ENCODE measurements at regions not wholly inside any gene's neighbourhood (a gene's known extent, or its start where the extent isn't known, plus 50 kb on each side); places are given as distances from the start of the nearest gene placed in this dataset.

- Histone ChIP-seq H3K27me3 (no peaks in the 10 kb centered on the region), H2AFZ (no peak overlapping the region), H3K4me2 (no peak overlapping the region), H3K4me3 (no peak overlapping the region), H4K20me1 (ENCODE audit: insufficient read depth, poor library complexity, severe bottlenecking) (no peaks in the 10 kb centered on the region), H3K4me1 (ENCODE audit: insufficient read depth) (no peaks in the 10 kb centered on the region), H3K36me3 (replicated peaks; ENCODE audit: insufficient read depth, low read depth) (no peaks in the 10 kb centered on the region), H3K27ac (no peak overlapping the region), H3K79me2 (no peaks in the 10 kb centered on the region), H3K9me2 (replicated peaks; ENCODE audit: insufficient read depth) (no peaks in the 10 kb centered on the region), H3K9me3 (ENCODE audit: low read depth) (no peaks in the 10 kb centered on the region)
- WGBS (ENCODE audit: low lambda C conversion rate, missing lambda C conversion rate): 82% methylated on average over 10 of the region's 10 CpGs
- TF ChIP-seq EZH2 (IDR thresholded peaks at IDR 0.05; ENCODE audit: borderline replicate concordance): no peak
- TF ChIP-seq, protein P1, sequence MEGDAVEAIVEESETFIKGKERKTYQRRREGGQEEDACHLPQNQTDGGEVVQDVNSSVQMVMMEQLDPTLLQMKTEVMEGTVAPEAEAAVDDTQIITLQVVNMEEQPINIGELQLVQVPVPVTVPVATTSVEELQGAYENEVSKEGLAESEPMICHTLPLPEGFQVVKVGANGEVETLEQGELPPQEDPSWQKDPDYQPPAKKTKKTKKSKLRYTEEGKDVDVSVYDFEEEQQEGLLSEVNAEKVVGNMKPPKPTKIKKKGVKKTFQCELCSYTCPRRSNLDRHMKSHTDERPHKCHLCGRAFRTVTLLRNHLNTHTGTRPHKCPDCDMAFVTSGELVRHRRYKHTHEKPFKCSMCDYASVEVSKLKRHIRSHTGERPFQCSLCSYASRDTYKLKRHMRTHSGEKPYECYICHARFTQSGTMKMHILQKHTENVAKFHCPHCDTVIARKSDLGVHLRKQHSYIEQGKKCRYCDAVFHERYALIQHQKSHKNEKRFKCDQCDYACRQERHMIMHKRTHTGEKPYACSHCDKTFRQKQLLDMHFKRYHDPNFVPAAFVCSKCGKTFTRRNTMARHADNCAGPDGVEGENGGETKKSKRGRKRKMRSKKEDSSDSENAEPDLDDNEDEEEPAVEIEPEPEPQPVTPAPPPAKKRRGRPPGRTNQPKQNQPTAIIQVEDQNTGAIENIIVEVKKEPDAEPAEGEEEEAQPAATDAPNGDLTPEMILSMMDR (IDR thresholded peaks at IDR 0.05; ENCODE audit: poor library complexity): no peak
- no peak for TF ChIP-seq EZH2phosphoT487 (IDR thresholded peaks at IDR 0.05; ENCODE audit: low read depth, severe bottlenecking, unreplicated experiment)
- peak; percentile 25 for DNase-seq (ENCODE audit: low spot score)
Observed at GRCh38 chr20:40286975-40287531, 402.0 kb downstream of the MAFB start.

DNA sequence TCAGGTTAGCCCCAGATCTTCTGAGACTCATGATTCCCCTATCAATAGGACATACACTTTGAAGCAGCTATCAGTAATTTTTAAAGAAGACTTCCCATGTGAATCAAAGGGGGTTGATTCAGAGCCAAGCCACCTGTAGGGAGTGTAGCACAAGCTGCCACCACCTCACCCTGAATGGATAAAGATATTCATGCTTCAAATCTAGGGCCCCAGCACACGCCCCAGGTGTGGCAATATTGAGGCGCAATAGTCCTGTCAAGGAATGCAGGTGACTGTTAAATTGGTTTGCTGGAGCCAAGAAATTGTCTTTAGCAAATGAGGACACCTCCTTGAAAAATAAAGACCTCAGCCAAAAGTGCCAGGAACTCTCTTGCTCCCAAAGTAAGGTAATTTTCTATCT, 404.4 kb downstream of the MAFB start:
- H3K4me2 ChIP-seq: no peak overlapping the region
- DNase-seq (ENCODE audit: low spot score): no peak
- no peaks in the 10 kb centered on the region for H3K9me3 ChIP-seq (ENCODE audit: low read depth)
- H3K27ac ChIP-seq: no peak overlapping the region
- no peaks in the 10 kb centered on the region for H3K27me3 ChIP-seq
- H3K79me2 ChIP-seq: no peaks in the 10 kb centered on the region
- TF ChIP-seq EZH2 (IDR thresholded peaks at IDR 0.05; ENCODE audit: borderline replicate concordance) (no peak), EZH2phosphoT487 (IDR thresholded peaks at IDR 0.05; ENCODE audit: low read depth, severe bottlenecking, unreplicated experiment) (no peak)
- TF ChIP-seq, protein P1 (IDR thresholded peaks at IDR 0.05; ENCODE audit: poor library complexity): no peak
- no peak overlapping the region for H3K4me3 ChIP-seq
- no peaks in the 10 kb centered on the region for H3K9me2 ChIP-seq (replicated peaks; ENCODE audit: insufficient read depth)
- H4K20me1 ChIP-seq (ENCODE audit: insufficient read depth, poor library complexity, severe bottlenecking): no peaks in the 10 kb centered on the region
- WGBS (ENCODE audit: low lambda C conversion rate, missing lambda C conversion rate): 94% methylated on average over 2 of the region's 2 CpGs
- H2AFZ ChIP-seq: no peak overlapping the region
- no peaks in the 10 kb centered on the region for H3K36me3 ChIP-seq (replicated peaks; ENCODE audit: insufficient read depth, low read depth)
- no peaks in the 10 kb centered on the region for H3K4me1 ChIP-seq (ENCODE audit: insufficient read depth)

- no peaks in the 10 kb centered on the region for H3K36me3 ChIP-seq (replicated peaks; ENCODE audit: insufficient read depth, low read depth)
- H3K4me1 ChIP-seq (ENCODE audit: insufficient read depth): no peaks in the 10 kb centered on the region
- no peak overlapping the region for H3K27ac ChIP-seq
- DNase-seq (ENCODE audit: low spot score): no peak
- no peak overlapping the region for H3K4me3 ChIP-seq
- H3K9me2 ChIP-seq (replicated peaks; ENCODE audit: insufficient read depth): no peaks in the 10 kb centered on the region
- H3K4me2 ChIP-seq: no peak overlapping the region
- H3K9me3 ChIP-seq (ENCODE audit: low read depth): no peaks in the 10 kb centered on the region
- H4K20me1 ChIP-seq (ENCODE audit: insufficient read depth, poor library complexity, severe bottlenecking): no peaks in the 10 kb centered on the region
- no peaks in the 10 kb centered on the region for H3K27me3 ChIP-seq
- no peaks in the 10 kb centered on the region for H3K79me2 ChIP-seq
- no peak overlapping the region for H2AFZ ChIP-seq
- TF ChIP-seq EZH2 (IDR thresholded peaks at IDR 0.05; ENCODE audit: borderline replicate concordance): no peak
- no peak for TF ChIP-seq EZH2phosphoT487 (IDR thresholded peaks at IDR 0.05; ENCODE audit: low read depth, severe bottlenecking, unreplicated experiment)
- TF ChIP-seq, protein P1 (IDR thresholded peaks at IDR 0.05; ENCODE audit: poor library complexity): no peak
- 97% methylated on average over 1 of the region's 1 CpG for WGBS (ENCODE audit: low lambda C conversion rate, missing lambda C conversion rate)
Observed at GRCh38 chr20:40283689-40284088, 405.3 kb downstream of the MAFB start.
